Right lobe of liver (tissue), 6 donors: ENCODE measurements at regions not wholly inside any gene's neighbourhood (a gene's known extent, or its start where the extent isn't known, plus 50 kb on each side); places are given as distances from the start of the nearest gene placed in this dataset.

Experiments
- ATAC-seq, 4 donors: fragments of 200-7000 bp; cut with Tn5 transposase; one replicate each; pipeline ENCODE4 v1.9.1; 2020; ENCODE audit warnings: mild to moderate bottlenecking in 4 of 4, moderate library complexity in 4 of 4
- DNase-seq, 3 donors: peaks; one replicate each; pipeline ENCODE4 v3.0.0-alpha.2; 2020
- H3K27ac ChIP-seq, 3 donors: fragments of 200-600 bp; one replicate each; pipeline ENCODE4 v1.8.0; 2022
- H3K27me3 ChIP-seq, 2 donors: fragments of 200-600 bp; one replicate each; pipeline ENCODE4 v1.8.0; 2022
- H3K36me3 ChIP-seq, 4 donors: fragments of 200-600 bp; sonication (generic) in 1 of 4; one replicate each; pipeline versions ENCODE4 v1.5.1 to v1.8.0; 2017 to 2022; ENCODE audit warnings: control low read depth in 1 of 4
- H3K4me1 ChIP-seq, 4 donors: fragments of 200-600 bp; sonication (generic) in 1 of 4; one replicate each; pipeline versions ENCODE4 v1.5.1 to v1.8.0; 2017 to 2022; ENCODE audit warnings: control low read depth in 1 of 4
- H3K4me3 ChIP-seq, 3 donors: fragments of 200-600 bp; one replicate each; pipeline ENCODE4 v1.8.0; 2022
- H3K9me3 ChIP-seq, 4 donors: fragments of 200-600 bp; sonication (generic) in 1 of 4; one replicate each; pipeline versions ENCODE4 v1.5.1 to v1.8.0; 2017 to 2022; ENCODE audit warnings: control low read depth in 1 of 4
- POLR2A ChIP-seq: fragments of 450-650 bp; IDR thresholded peaks from one replicate; pipeline ENCODE4 v1.6.1; 2017; ENCODE audit warnings: antibody characterized with exemption, mild to moderate bottlenecking
- WGBS: methylation state at CpG from one replicate; pipeline ENCODE4 v1.1.6; 2018; ENCODE audit warnings: low coverage, low lambda C conversion rate; ENCODE audit not compliant: insufficient coverage; ENCODE audit errors: missing lambda C conversion rate; 5-methylcytosine and 5-hydroxymethylcytosine counted together
- intact Hi-C, 2 donors: fragments of 100-400 bp; cut with DNase I; formaldehyde crosslinking; loops; one replicate each; pipeline versions ENCODE4 v1.11.2 to v1.14.1; 2022
- TF ChIP-seq, protein P1 (sequence below), 4 donors: fragments of 200-600 bp in 3 of 4; fragments of 450-650 bp in 1 of 4; IDR thresholded peaks; one replicate each; pipeline versions ENCODE4 v1.5.1 to v1.8.0; 2016 to 2022; ENCODE audit warnings: antibody characterized with exemption in 4 of 4, mild to moderate bottlenecking in 2 of 4
- donor health status: DM: no; HTN: yes; CAD: no.
- donor health status: DM: no; HTN: no; CAD: no.
- donor health status: DM: no; HTN: no; CAD: no.
- donor health status: DM: no; HTN: yes; CAD: no.
- donor health status: DM: no; HTN: yes; CAD: no.

DNA sequence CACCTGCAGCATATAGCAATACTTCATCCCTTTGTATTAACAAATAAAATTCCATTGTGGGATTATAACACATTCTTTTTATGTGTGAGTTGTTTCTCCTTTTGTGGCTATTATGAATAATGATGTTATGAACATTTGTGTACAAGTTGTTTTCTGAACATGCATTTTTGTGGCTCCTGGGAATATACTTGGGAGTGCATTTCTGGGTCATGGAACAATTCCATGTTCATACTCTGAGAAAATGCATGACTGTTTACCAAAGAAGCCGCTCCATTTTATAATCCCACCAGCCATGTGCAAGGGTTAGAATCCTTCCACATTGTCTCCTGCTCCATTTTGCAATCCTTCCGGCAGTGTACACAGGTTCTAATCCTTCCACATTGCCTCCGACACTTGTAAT lies 713.8 kb downstream of the TBC1D22A start:
- WGBS: 77% methylated on average over 3 of the region's 3 CpGs
- ATAC-seq (no peak), DNase-seq (no peak)
- no peaks in the 10 kb centered on the region for H3K36me3 ChIP-seq
- intact Hi-C loops: no loop called here
- H3K27me3 ChIP-seq: no peaks in the 10 kb centered on the region
- no peak for TF ChIP-seq POLR2A
- TF ChIP-seq, protein P1, sequence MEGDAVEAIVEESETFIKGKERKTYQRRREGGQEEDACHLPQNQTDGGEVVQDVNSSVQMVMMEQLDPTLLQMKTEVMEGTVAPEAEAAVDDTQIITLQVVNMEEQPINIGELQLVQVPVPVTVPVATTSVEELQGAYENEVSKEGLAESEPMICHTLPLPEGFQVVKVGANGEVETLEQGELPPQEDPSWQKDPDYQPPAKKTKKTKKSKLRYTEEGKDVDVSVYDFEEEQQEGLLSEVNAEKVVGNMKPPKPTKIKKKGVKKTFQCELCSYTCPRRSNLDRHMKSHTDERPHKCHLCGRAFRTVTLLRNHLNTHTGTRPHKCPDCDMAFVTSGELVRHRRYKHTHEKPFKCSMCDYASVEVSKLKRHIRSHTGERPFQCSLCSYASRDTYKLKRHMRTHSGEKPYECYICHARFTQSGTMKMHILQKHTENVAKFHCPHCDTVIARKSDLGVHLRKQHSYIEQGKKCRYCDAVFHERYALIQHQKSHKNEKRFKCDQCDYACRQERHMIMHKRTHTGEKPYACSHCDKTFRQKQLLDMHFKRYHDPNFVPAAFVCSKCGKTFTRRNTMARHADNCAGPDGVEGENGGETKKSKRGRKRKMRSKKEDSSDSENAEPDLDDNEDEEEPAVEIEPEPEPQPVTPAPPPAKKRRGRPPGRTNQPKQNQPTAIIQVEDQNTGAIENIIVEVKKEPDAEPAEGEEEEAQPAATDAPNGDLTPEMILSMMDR (IDR thresholded peaks at IDR 0.05): no peak
- no peak overlapping the region for H3K27ac ChIP-seq
- no peaks in the 10 kb centered on the region for H3K9me3 ChIP-seq
- no peaks in the 10 kb centered on the region for H3K4me1 ChIP-seq
- no peak overlapping the region for H3K4me3 ChIP-seq

DNA sequence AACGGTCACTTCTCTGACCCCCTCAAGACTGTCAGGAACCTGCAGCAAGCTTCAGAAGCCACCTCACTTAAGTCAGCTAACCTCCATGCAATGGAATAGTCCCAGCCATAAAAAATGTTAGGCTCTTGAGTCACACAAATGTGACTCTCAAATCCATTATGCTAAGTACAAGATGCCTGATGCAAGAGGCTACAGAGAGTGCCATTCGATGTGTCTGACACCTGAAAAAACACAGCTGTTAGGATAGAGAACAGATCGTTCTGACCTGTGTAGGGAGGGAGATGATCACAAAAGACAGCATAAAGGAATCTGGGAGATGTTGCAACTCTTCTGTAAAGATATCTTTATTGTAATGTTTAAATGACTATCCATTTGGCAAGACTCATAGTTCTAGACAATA lies 712.4 kb downstream of the TBC1D22A start:
- no peak for DNase-seq
- Histone ChIP-seq H3K4me1 (no peaks in the 10 kb centered on the region), H3K4me3 (no peak overlapping the region), H3K36me3 (no peaks in the 10 kb centered on the region), H3K27me3 (no peaks in the 10 kb centered on the region), H3K27ac (no peak overlapping the region), H3K9me3 (no peaks in the 10 kb centered on the region)
- 28% methylated on average over 3 of the region's 3 CpGs for WGBS
- ATAC-seq: no peak
- intact Hi-C loops: no loop called here
- TF ChIP-seq, protein P1 (IDR thresholded peaks at IDR 0.05): no peak
- no peak for TF ChIP-seq POLR2A

GRCh38 chr22:47474464-47474863 lies 712.0 kb downstream of the TBC1D22A start:
- ATAC-seq (no peak), DNase-seq (no peak)
- Histone ChIP-seq H3K4me1 (no peaks in the 10 kb centered on the region), H3K4me3 (no peak overlapping the region), H3K27me3 (no peaks in the 10 kb centered on the region), H3K27ac (no peak overlapping the region), H3K9me3 (no peaks in the 10 kb centered on the region), H3K36me3 (no peaks in the 10 kb centered on the region)
- TF ChIP-seq POLR2A: no peak
- TF ChIP-seq, protein P1 (IDR thresholded peaks at IDR 0.05): no peak
- 29% methylated on average over 6 of the region's 6 CpGs for WGBS
- intact Hi-C loops: no loop called here

DNA sequence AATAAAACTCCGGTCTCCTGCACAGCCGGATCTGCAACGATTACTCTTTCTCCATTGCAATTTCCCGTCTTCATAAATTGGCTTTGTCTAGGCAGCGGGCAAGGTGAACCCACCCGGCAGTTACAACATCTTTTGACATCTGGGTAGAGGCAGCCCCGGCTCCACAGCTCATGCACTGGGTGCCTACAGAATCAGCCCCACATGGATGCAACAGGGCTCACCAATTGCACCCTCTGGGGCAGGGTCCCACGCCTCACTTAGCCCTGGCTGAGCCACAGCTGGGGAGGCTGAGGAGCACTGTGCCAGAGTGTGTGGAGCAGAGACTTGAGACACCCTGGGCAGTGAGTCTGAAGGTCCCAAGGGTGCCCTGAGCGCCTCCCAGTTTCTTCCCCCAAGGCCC lies 710.2 kb downstream of the TBC1D22A start:
- intact Hi-C loops: no loop called here
- ATAC-seq (no peak), DNase-seq (no peak)
- TF ChIP-seq, protein P1 (IDR thresholded peaks at IDR 0.05): no peak
- no peak for TF ChIP-seq POLR2A
- 72% methylated on average over 9 of the region's 9 CpGs for WGBS
- H3K36me3 ChIP-seq: no peaks in the 10 kb centered on the region
- H3K9me3 ChIP-seq: no peaks in the 10 kb centered on the region
- no peaks in the 10 kb centered on the region for H3K27me3 ChIP-seq
- no peak overlapping the region for H3K27ac ChIP-seq
- H3K4me1 ChIP-seq: no peaks in the 10 kb centered on the region
- H3K4me3 ChIP-seq: no peak overlapping the region

DNA sequence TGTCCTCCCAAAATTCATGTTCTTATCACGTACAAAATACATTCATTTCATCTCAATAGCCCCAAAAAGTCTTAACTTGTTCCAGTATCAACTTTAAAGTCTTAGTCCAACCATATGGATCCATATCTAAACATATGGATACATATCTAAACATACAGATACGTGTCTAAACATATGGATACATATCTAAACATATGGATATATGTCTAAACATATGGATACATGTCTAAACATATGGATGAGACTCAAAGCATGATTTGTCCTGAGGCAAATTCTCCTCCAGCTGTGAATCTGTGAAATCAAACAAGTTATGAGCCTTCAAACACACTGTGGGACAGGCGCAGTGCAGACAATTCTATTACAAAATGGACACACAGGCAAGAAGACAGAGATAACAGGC lies 709.0 kb downstream of the TBC1D22A start:
- Histone ChIP-seq H3K36me3 (no peaks in the 10 kb centered on the region), H3K27me3 (no peaks in the 10 kb centered on the region), H3K9me3 (no peaks in the 10 kb centered on the region), H3K27ac (no peak overlapping the region), H3K4me1 (no peaks in the 10 kb centered on the region), H3K4me3 (no peak overlapping the region)
- ATAC-seq (no peak), DNase-seq (no peak)
- WGBS: 34% methylated on average over 3 of the region's 3 CpGs
- intact Hi-C loops: no loop called here
- TF ChIP-seq, protein P1 (IDR thresholded peaks at IDR 0.05): no peak
- TF ChIP-seq POLR2A: no peak
